GM19372 (cell line): ENCODE measurements at regions not wholly inside any gene's neighbourhood (a gene's known extent, or its start where the extent isn't known, plus 50 kb on each side); places are given as distances from the start of the nearest gene placed in this dataset.

Experiments
- ATAC-seq: cut with Tn5 transposase; IDR thresholded peaks from one replicate; pipeline ENCODE4 v1.9.1; 2021; ENCODE audit warnings: mild to moderate bottlenecking, low read depth, moderate library complexity; ENCODE audit not compliant: unreplicated experiment

DNA sequence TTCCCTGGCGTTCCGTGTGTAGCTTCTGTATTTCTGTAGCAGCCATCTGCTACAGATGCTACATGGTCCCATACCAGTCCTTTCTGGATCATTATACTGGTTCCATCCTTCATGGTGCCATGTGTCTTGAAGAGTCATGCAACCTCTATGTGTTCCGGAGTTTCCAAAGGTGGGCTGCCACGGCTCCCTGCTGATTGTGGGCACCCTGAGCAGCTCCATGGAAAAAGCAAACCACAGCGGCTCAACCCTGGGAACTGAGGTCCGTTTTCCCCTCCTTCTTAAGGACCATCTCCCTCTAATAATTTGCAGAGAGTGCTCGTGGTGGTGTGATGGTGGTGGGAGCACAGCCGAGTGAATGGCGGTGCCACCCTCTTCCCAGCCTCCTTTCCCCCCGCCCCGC is 600.4 kb downstream of the CCDC171 start:
- no peak for ATAC-seq

DNA sequence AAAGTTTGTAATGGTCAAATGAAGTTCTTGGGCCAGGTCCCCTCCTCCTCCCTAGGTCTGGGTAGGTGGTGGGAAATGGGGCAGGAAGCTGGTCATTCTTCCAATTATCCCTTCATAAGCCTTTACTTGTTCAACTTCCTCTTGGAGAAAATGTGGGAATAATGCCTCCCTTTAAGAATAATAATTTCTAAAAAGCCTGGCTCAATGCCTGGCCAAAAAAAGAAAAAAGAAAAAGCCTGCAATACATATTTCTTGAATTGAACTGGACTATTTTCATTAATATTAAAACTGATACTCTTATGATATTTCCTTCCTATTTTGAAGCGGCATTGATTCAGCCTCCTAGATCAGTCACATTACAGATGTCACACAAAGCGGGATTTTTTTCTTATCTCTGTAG is 600.9 kb downstream of the CCDC171 start:
- ATAC-seq = no peak

DNA sequence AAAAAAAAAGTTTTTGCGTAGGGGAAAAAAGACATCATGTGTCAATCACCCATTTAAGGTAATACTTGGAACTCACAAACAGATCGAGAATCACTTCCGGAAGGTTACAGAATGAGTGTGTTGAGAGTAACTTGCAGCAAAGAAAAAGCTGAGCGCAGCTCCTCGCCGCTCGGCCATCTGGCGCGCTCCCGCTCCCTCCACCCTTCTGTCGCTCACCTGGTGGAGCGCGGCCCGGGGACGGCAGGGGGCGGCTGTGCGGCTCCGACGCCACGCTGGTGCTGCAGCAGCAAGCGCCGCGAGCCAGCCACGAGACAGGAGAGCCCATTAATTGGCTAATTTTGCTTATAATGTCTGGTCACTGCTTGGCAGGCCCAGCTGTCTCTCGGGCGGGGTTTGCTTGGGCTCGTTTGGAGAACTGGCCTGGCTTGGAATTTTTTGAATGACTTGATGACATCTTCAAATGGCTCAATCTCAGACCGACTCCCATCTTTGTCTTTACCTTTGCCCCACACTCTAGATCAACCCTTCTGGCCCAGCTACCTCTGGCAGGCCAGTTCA is 601.8 kb downstream of the CCDC171 start:
- peak; percentile 65 for ATAC-seq

DNA sequence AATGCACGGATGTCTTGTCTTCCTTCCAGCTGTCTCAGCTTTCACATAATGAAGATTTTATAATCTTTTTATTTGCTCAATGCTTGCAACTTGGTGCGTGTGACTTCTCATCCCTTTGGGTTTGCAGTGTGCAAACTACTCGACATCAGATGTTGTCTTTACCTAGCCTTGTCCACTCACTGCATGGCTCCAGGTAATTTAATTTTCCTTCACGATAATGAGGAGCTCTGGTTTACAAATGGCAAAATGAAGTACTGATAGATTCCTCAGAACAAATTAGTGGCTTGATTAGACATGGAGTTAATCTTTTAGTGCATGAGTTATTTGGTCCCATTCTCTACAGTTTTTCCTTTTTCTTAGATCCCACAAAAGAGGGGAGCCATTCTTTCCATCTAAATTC is 603.0 kb downstream of the CCDC171 start:
- no peak for ATAC-seq

DNA sequence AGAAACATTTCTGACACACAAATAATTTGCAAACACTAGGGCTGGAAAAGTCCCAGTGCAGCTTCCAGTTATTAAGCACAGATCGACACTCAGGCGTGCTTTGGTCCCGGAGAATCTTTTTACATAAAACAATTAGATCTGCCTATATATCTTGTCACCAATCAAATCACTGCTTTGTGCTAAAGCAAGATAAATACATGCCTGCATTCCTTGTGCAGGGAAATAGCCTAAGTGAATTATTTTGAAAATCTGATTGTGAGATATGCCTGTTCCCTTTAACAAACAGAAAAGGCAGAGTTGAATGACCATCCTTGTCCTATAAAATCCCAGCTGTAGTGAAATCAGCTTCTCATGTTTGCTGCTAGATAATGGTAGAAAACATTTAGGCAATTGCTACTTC is 604.4 kb downstream of the CCDC171 start:
- ATAC-seq = no peak

DNA sequence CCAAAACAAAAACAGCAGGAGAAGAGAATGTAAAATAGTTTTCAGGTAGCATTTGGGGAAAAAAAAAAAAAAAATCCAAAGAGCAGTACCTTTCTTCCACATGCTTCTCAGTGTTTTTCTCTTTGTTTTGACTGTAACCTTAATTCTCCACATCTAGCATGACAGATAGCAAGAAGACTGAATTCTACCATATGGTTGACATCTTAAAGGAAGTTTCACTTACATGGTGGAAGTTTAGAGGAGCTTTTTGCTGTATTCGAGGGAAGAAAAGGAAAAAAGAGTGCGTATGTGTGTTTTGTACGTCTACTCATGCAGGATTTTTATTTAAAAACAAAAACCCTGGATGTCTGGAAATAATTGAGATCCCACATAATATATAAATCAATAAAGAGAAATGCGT is 604.8 kb downstream of the CCDC171 start:
- ATAC-seq = no peak

DNA sequence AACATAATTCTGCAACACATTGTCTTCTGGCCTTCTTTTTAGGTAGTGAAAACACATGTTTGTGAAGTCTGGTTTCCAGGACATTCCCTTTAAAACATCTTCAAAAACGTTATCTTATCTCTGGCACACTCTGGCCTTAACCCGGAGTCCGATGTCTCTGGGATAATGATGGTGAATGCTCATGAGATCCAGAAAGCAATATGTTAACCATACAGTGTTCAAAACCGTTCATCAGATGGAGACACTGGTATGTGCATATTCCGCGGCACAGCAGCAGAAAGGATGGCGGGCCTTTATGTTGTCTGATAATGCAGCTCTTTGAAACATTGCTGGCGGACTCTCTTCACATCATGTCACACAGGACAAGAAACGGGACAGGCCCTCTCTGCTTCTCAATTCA is 605.2 kb downstream of the CCDC171 start:
- no peak for ATAC-seq

DNA sequence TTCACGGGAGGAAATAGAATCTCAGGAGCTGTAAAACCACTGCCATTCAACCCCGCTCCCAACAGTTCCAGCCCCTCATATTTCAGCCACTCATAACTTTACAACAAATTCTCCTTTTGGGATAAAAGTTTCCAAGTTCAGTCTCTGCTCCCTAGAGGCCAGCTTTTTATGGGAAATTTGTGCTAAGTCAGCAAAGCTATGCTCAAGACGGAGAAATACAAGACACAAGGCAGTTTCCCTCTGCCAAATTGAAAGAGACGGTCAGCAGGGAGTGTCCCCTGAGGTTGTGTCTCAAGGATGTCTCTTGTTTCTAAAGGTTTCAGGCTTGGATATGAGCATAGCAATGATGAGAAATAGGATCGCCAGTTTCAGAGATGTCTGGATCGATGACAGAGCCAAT is 608.6 kb downstream of the CCDC171 start:
- ATAC-seq = no peak

DNA sequence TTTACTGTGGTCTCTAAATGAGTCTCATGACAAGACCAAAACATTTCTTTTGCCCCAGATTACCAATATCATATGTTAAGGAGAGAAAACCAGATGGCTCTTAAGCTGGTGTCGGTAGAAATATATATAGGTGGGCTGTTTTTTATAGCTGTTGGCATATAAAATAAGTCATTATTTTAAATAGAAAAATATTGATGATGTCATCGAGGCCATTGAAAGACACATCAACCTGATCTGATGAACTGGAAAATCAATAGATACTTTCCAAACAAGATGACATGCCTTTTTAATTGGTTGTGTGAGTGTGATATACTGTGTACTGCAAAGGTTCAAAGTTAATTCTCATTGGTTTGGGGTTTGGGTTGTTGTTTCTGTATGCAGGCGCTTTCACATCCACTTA is 617.3 kb downstream of the CCDC171 start:
- no peak for ATAC-seq

DNA sequence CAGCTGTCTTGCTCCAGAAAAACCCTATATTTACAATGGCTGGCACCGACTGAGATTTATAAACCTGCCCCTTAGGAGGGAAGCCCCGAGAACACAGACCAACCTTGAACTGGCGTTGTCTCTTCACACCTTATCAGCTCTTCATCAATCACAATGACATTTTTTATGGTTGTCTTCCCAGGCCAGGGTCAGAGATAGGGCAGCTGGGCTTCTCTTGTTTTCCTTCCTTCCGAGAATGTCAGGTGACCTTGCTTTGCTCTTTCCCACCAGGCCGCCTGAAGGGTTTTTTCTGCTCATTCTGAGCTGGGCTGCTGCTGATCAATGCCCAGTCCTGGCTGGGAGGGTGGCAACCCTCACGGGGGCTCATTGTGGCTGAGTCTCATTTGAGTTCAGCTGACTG is 619.1 kb downstream of the CCDC171 start:
- no peak for ATAC-seq

DNA sequence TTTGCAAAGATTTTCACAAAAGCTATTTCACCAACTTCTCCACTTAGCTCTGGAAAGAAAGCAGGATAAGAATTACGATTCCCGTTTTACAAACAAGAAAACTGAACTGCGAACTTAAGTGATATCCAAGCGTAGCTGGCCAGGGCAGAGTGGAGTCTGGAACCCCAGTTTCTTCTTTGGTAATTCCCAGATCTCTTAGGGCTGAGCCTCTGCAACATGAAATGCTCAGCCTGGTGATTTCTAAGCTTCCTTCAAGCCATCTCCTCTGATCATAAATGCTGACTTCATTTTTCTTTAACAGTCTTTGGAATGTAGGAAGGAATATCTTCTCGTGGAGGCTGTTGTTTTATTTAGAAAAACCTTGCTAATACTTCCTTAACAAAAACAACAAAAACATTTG is 620.0 kb downstream of the CCDC171 start:
- ATAC-seq = no peak

DNA sequence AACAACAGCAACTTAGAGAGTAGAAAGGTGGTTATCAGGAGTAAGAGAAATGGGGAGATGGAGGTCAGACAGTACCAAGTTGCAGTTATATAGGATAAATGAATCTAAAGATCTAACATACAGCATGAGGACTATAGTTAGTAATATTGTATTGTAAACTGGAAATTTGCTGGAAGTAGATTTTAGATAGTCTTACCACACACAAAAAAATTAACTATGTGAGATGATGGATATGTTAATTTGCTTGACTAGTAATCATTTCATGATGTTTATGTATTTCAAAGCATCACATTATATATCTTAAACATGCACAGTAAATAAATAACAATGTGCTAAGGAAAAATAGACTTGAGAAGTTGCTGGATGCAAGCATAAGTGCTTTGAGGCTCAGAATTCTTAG is 622.1 kb downstream of the CCDC171 start:
- no peak for ATAC-seq

DNA sequence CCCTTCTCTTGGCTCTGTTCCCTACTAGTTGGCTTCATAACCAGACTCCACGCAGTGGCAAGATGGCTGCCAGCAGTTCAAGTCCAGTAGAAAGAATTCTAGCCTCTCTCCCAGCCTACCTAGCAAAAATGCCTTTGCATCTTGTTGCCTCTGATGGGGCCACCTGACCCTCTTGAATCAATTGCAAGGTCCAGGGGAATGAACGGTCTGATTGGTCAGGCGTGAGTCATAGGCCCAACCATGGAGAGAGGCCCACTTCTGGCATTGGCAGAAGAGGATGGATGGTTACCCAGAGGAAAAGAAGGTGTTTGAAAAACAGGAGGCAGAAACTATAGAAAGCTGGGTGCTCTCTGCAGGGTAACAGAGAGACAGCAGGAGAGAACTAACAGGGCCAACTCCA is 622.6 kb downstream of the CCDC171 start:
- ATAC-seq = no peak

DNA sequence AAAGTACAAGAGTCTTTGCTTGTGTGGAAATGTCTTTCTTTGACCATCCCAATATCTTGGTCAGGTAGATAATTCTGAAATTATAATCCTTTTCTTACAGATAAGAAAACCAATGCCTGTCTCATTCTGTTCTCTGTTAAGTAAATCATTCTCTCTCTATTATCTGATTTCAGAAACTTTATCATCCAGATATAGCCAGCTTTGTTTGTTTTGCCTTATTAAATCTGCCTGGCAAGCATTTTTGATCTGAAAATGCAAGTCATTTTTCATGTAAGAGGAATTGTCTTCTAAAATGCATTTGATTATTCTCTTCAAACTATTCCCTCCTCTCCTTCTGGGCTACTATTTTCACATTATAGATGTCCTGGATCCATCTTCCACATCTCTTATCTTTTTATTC is 625.5 kb downstream of the CCDC171 start:
- ATAC-seq = no peak

DNA sequence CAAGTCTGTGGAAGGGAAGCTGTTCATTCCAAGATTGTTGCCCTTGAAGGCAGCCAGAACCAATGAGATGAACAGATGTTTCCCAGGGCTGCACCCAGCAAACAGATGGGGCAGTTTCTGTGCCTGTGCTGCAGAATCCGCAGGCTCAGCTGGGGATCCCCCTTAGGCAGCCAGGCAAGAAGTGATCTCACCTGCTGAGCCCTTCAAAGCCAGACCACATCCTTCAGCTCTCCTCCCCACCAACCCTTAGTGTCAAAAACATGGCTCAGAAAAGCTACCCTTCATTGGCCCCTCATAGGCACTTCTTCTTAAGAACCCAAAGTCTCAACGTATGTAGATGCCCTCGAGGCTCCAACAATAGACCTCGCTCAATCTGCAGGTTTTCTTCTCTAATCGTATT is 626.7 kb downstream of the CCDC171 start:
- peak; percentile 56 for ATAC-seq

DNA sequence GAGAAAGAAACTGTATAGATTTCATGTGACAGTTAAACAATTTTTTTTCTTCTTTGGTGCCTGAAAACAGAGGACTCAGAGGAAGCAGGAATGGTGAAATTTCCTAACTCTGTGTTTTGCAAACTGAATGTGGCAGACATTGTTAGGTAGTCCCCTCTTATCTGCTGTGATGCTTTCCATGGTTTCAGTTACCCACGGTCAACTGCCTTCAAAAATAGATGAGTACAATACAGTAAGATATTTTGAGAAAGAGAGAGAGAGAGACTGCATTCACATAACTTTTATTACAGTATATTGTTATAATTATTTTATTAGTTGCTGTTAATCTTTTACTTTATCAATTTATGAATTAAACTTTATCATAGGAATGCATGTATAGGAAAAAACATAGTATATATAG is 627.2 kb downstream of the CCDC171 start:
- no peak for ATAC-seq

DNA sequence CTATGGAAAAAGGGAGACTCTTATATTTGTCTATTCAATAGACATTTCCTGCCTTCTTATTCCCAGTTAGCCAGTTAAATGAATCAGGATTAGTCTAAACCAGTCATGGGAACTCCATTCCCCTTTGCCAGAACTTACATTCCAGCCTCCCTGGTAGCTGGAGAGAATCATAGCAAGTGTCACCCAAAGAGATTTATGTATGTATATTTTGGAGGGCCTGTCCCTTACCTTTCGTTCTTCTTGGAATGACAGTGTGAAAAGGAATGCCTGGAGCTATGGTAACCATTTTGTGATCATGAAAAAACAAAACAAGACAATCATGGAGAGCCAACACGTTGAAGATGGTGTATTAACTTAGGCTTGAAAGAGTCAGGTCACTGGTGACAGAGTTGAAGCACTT is 627.7 kb downstream of the CCDC171 start:
- ATAC-seq = no peak

DNA sequence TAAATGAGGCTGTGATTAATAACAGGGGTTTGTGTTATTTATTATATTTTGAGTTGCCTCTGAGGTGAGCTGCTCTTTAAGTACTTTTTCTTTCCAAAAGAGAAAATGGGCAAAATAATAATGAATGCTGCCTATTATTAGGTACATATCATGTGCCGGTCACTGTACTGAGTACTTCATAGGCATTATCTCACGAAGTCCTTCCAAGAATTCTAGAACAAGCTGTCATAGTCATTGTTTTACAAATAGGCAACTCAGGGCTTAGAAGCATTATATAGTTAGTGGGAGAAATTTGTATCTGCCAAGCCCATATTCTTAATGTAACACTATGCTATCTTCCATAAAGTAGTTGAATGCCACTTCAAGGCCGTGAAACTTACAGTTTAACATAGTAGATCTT is 628.7 kb downstream of the CCDC171 start:
- no peak for ATAC-seq

DNA sequence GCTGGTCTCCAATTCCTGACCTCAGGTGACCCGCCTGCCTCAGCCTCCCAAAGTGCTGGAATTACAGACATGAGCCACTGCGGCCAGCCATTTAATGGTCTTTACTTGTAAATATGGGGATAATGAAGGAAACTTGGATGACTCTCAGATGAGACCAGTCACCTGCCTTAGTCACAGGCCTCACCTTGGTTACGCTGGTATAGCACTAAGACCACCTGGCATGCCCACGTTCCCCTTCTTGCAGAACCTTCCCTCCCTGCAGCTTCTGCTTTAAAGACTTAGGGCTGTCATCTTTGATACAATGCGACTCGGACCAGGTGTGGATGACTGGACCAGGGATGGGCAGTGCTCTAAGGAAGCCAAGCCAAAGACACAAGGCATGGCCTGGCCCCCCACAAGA is 629.9 kb downstream of the CCDC171 start:
- no peak for ATAC-seq

DNA sequence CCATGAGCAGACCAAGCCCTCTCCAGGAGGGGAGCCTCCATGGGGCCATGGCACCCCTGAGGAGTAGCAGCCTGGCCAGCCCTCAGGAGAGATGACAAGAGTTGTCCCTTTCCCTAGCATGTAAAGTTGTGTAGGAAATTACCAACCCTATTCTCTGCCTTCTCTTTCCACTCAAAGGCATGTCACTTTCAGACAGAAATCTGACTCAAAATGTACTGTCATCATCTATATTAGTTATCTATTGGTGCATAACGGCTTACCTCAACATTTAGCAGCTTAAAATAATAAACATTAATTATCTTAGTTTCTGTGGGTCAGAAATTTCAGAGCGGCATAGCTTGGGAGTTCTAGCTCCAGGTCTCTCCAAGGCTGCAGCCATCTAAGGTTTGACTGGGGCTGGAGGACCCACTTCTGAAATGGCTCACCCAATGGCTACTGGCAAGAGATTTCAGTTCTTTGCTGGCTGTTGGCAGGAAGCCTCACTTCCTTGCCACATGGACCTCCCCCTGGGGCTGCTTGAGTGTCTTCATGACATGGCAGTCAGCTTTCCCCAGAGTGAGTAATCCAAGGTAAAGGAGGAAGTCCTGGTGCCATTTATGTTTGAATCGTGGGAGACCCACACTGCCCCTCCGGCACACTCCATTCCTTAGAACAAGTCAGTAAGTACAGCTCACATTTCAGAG is 632.3 kb downstream of the CCDC171 start:
- ATAC-seq = no peak

DNA sequence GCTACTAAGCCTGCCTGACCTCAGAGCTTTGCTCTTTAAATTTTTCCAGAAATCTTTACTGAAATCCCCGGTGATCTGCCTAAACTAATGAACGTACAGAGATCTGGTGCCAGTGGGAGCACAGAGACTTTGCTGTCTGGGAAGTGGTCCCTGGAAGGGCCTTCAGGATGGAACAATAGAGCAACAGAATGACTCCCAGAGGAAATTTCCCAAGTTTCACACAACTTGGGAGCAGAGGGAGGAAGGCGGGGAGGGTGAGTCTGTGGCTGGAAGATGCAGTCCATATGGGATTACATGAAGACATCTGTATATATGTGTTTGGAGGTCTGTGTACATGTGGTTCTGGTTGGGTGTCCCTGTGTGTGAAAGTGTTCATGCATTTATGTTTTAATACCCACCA is 638.3 kb downstream of the CCDC171 start:
- ATAC-seq = no peak

DNA sequence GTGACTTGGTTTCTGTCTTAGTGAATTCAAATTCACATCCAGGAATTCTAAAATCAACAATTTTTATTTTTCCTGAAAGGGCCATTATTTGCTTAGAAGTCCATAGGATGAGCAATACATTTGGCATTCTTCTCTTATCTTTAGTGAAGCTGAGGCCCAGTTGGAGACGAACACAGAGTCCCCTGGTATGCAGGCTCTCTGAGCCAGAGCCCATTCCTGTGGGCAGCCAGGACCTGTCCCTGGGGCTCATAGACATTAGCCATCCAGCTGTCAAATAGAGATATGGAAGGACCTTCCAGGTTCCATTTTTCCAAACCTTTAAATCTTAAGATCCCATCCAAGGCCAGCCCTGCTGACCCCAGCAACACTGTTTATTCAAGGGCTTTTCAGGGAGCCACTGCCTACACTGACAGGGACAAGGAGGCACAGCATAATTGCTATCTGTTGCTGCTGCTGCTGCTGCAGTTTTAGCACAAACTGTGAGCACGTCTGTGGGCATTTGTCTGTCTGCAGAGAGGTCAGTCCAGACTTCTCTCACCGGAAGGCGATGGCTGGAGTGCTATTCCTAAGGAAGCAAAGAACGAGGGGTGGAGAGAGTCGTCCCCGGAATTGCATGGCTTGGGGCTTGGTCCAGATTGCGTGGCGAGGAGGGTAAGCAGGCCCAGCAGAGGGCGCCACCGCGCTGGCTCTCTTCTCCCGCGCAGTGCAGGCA is 639.0 kb downstream of the CCDC171 start:
- ATAC-seq = peak; percentile 78
